ENCODE measurements at regions not wholly inside any gene's neighbourhood (a gene's known extent, or its start where the extent isn't known, plus 50 kb on each side); places are given as distances from the start of the nearest gene placed in this dataset.

- Histone ChIP-seq H3K36me3 (ENCODE audit: low read depth) (no peaks in the 10 kb centered on the region), H3F3A (ENCODE audit: insufficient read depth) (no peaks in the 10 kb centered on the region), H3K9me2 (ENCODE audit: insufficient read depth) (no peaks in the 10 kb centered on the region), H2AFZ (no peak overlapping the region), H3K9me3 (ENCODE audit: low read depth) (no peaks in the 10 kb centered on the region), H4K20me1 (ENCODE audit: insufficient read depth) (no peaks in the 10 kb centered on the region), H3K27me3 (replicated peaks; ENCODE audit: insufficient read depth) (no peaks in the 10 kb centered on the region), H3K4me2 (ENCODE audit: unreplicated experiment) (no peak overlapping the region), H3K4me3 (no peak overlapping the region), H3K4me1 (ENCODE audit: insufficient read depth) (no peaks in the 10 kb centered on the region), H3K27ac (no peak overlapping the region), H3K9ac (no peak overlapping the region), H3K79me2 (ENCODE audit: insufficient read depth) (no peaks in the 10 kb centered on the region)
- 9 to 15% methylated on average over 1 of the region's 1 CpG for WGBS, 2 experiments (ENCODE audit: low coverage in 1 of 2, low lambda C conversion rate in 2 of 2, missing lambda C conversion rate in 2 of 2)
- no peak for TF ChIP-seq EZH2 (IDR thresholded peaks at IDR 0.05; ENCODE audit: insufficient read depth, poor library complexity, severe bottlenecking)
- TF ChIP-seq EZH2phosphoT487 (IDR thresholded peaks at IDR 0.05; ENCODE audit: insufficient read depth, low read depth) = no peak
- in situ Hi-C loops (cut with MboI) = no loop called here
- DNase-seq = no peak
Measured at GRCh38 chr6:164700497-164700896, 608.9 kb downstream of the C6orf118 start.

GRCh38 chr6:164695896-164696295 lies 613.5 kb downstream of the C6orf118 start:
- H3K27me3 ChIP-seq (replicated peaks; ENCODE audit: insufficient read depth) = no peaks in the 10 kb centered on the region
- H4K20me1 ChIP-seq (ENCODE audit: insufficient read depth) = no peaks in the 10 kb centered on the region
- H3K4me1 ChIP-seq (ENCODE audit: insufficient read depth) = no peaks in the 10 kb centered on the region
- no peaks in the 10 kb centered on the region for H3K79me2 ChIP-seq (ENCODE audit: insufficient read depth)
- no peak overlapping the region for H3K9ac ChIP-seq
- H3K4me3 ChIP-seq = no peak overlapping the region
- H3K9me2 ChIP-seq (ENCODE audit: insufficient read depth) = no peaks in the 10 kb centered on the region
- 15 to 16% methylated on average over 4 of the region's 4 CpGs for WGBS, 2 experiments (ENCODE audit: low coverage in 1 of 2, low lambda C conversion rate in 2 of 2, missing lambda C conversion rate in 2 of 2)
- H2AFZ ChIP-seq = no peak overlapping the region
- no peak overlapping the region for H3K4me2 ChIP-seq (ENCODE audit: unreplicated experiment)
- H3K9me3 ChIP-seq (ENCODE audit: low read depth) = no peaks in the 10 kb centered on the region
- H3K27ac ChIP-seq = no peak overlapping the region
- in situ Hi-C loops (cut with MboI) = no loop called here
- TF ChIP-seq EZH2phosphoT487 (IDR thresholded peaks at IDR 0.05; ENCODE audit: insufficient read depth, low read depth) (no peak), EZH2 (IDR thresholded peaks at IDR 0.05; ENCODE audit: insufficient read depth, poor library complexity, severe bottlenecking) (no peak)
- H3K36me3 ChIP-seq (ENCODE audit: low read depth) = no peaks in the 10 kb centered on the region
- H3F3A ChIP-seq (ENCODE audit: insufficient read depth) = no peaks in the 10 kb centered on the region
- no peak for DNase-seq

GRCh38 chr6:164694386-164694785 lies 615.0 kb downstream of the C6orf118 start:
- no peak overlapping the region for H2AFZ ChIP-seq
- H3K4me2 ChIP-seq (ENCODE audit: unreplicated experiment) = no peak overlapping the region
- no peaks in the 10 kb centered on the region for H3K9me3 ChIP-seq (ENCODE audit: low read depth)
- TF ChIP-seq EZH2 (IDR thresholded peaks at IDR 0.05; ENCODE audit: insufficient read depth, poor library complexity, severe bottlenecking) (no peak), EZH2phosphoT487 (IDR thresholded peaks at IDR 0.05; ENCODE audit: insufficient read depth, low read depth) (no peak)
- no peak overlapping the region for H3K9ac ChIP-seq
- 17 to 30% methylated on average over 3 of the region's 3 CpGs for WGBS, 2 experiments (ENCODE audit: low coverage in 1 of 2, low lambda C conversion rate in 2 of 2, missing lambda C conversion rate in 2 of 2)
- H3K36me3 ChIP-seq (ENCODE audit: low read depth) = no peaks in the 10 kb centered on the region
- no peaks in the 10 kb centered on the region for H3F3A ChIP-seq (ENCODE audit: insufficient read depth)
- in situ Hi-C loops (cut with MboI) = no loop called here
- no peaks in the 10 kb centered on the region for H3K4me1 ChIP-seq (ENCODE audit: insufficient read depth)
- H3K27ac ChIP-seq = no peak overlapping the region
- H3K4me3 ChIP-seq = no peak overlapping the region
- no peak for DNase-seq
- H3K9me2 ChIP-seq (ENCODE audit: insufficient read depth) = no peaks in the 10 kb centered on the region
- no peaks in the 10 kb centered on the region for H4K20me1 ChIP-seq (ENCODE audit: insufficient read depth)
- no peaks in the 10 kb centered on the region for H3K27me3 ChIP-seq (replicated peaks; ENCODE audit: insufficient read depth)
- no peaks in the 10 kb centered on the region for H3K79me2 ChIP-seq (ENCODE audit: insufficient read depth)

- Histone ChIP-seq H3K4me1 (ENCODE audit: insufficient read depth) (no peaks in the 10 kb centered on the region), H3K4me2 (ENCODE audit: unreplicated experiment) (no peak overlapping the region), H3F3A (ENCODE audit: insufficient read depth) (no peaks in the 10 kb centered on the region), H3K27me3 (replicated peaks; ENCODE audit: insufficient read depth) (no peaks in the 10 kb centered on the region), H4K20me1 (ENCODE audit: insufficient read depth) (no peaks in the 10 kb centered on the region), H3K36me3 (ENCODE audit: low read depth) (no peaks in the 10 kb centered on the region), H3K9me2 (ENCODE audit: insufficient read depth) (no peaks in the 10 kb centered on the region), H3K9ac (no peak overlapping the region), H3K79me2 (ENCODE audit: insufficient read depth) (no peaks in the 10 kb centered on the region), H3K9me3 (ENCODE audit: low read depth) (no peaks in the 10 kb centered on the region), H2AFZ (no peak overlapping the region), H3K27ac (no peak overlapping the region), H3K4me3 (no peak overlapping the region)
- in situ Hi-C loops (cut with MboI) = no loop called here
- no peak for DNase-seq
- TF ChIP-seq EZH2phosphoT487 (IDR thresholded peaks at IDR 0.05; ENCODE audit: insufficient read depth, low read depth) (no peak), EZH2 (IDR thresholded peaks at IDR 0.05; ENCODE audit: insufficient read depth, poor library complexity, severe bottlenecking) (no peak)
- 9 to 16% methylated on average over 4 of the region's 4 CpGs for WGBS, 2 experiments (ENCODE audit: low coverage in 1 of 2, low lambda C conversion rate in 2 of 2, missing lambda C conversion rate in 2 of 2)
Measured at GRCh38 chr6:164693944-164694343, 615.5 kb downstream of the C6orf118 start.
